ENCODE measurements at regions not wholly inside any gene's neighbourhood (a gene's known extent, or its start where the extent isn't known, plus 50 kb on each side); places are given as distances from the start of the nearest gene placed in this dataset.
A peak's percentile ranks its signal among the peaks of the same experiment; 100 is the strongest.

DNA sequence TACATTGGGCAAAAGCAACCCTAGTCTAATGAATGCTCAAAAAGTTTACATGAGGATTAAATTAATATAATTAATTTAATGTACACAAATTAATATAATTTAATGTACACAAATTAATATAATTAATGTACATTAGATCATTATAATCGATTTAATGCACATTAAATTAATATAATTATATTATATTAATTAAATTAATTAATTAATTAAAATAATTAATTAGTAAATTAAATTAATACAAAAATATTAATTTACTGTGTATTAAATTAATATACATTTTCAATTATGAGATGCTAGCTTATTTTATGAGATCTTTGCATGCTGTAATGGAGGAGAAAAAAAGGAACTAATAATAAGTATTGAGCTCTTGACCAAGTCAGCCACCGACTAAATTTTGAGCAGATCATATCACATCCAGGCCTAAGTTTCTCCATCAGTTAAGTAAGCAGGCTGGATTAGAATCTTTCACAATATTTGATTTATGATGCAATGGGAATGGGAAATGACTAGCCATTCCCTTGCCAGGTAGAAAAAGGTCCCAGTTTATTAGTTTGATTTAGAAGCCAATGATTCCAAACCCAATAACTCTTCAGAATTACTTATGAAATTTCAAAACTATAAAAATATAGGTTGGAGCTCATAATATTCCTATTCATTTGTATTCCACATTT, 533.4 kb upstream of the GRIA1 start:
- Histone ChIP-seq H3K27me3 (ENCODE audit: insufficient read depth, low read depth, severe bottlenecking) (no peaks in the 10 kb centered on the region), H3K36me3 (no peaks in the 10 kb centered on the region), H3K27ac (no peak overlapping the region), H3K4me3 (ENCODE audit: low read depth, low read length) (no peak overlapping the region), H3K9me3 (ENCODE audit: severe bottlenecking) (no peaks in the 10 kb centered on the region)
- TF ChIP-seq CTCF (IDR thresholded peaks at IDR 0.05; ENCODE audit: low read depth, low read length), result no peak
- DNase-seq, result no peak

GRCh38 chr5:152978141-152978835, 512.2 kb upstream of the GRIA1 start:
- H3K27me3 ChIP-seq (ENCODE audit: insufficient read depth, low read depth, severe bottlenecking), result no peaks in the 10 kb centered on the region
- no peak overlapping the region for H3K4me3 ChIP-seq (ENCODE audit: low read depth, low read length)
- DNase-seq, result no peak
- peaks cover 8% of the 10 kb centered on the region for H3K9me3 ChIP-seq (ENCODE audit: severe bottlenecking)
- TF ChIP-seq CTCF (IDR thresholded peaks at IDR 0.05; ENCODE audit: low read depth, low read length), result no peak
- H3K27ac ChIP-seq, result no peak overlapping the region
- no peaks in the 10 kb centered on the region for H3K36me3 ChIP-seq

DNA sequence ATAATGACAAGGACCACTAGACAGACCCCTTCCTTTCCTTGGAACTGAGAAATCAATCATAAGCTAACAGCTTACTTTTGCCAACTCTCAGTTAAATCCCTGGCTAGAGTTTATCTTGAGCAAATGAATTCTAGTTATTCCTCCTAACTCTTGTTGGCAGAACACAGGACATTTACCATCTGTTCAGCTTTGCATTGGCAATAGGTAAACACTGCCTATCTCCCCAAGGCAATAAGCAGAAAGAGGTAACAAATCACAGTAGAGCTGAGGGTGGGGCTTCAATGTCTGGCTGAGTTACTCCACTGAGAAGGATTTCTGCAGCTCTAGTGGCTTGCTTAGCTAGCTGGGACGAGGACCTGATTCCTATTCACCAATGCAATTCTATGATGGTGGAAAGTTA, 503.3 kb upstream of the GRIA1 start:
- Histone ChIP-seq H3K27ac (peak overlapping the region; percentile 39; the same call in 1 of the 2 replicates), H3K9me3 (ENCODE audit: severe bottlenecking) (no peaks in the 10 kb centered on the region), H3K27me3 (ENCODE audit: insufficient read depth, low read depth, severe bottlenecking) (no peaks in the 10 kb centered on the region), H3K36me3 (no peaks in the 10 kb centered on the region), H3K4me3 (ENCODE audit: low read depth, low read length) (no peak overlapping the region)
- TF ChIP-seq CTCF (IDR thresholded peaks at IDR 0.05; ENCODE audit: low read depth, low read length), result no peak
- peak; percentile 55 for DNase-seq

DNA sequence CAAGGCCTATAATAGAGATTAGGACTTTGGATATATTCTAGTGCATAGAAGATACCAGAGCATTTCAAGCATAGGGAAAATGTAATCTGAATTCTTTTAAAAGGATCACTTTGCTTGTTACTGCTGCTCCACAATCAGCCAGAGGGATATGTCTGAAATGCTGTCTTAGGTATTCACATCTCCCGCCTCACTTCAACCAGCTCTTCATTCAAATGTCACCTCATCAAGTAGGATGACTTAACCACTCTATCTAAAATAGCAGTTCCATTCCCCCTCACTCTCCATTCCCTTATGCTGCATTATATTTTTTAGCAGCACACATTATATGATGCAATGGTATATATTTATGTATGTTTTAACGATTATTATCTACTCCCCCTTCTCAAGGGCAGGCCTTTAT, 500.3 kb upstream of the GRIA1 start:
- no peaks in the 10 kb centered on the region for H3K9me3 ChIP-seq (ENCODE audit: severe bottlenecking)
- no peak for DNase-seq
- no peaks in the 10 kb centered on the region for H3K36me3 ChIP-seq
- no peak for TF ChIP-seq CTCF (IDR thresholded peaks at IDR 0.05; ENCODE audit: low read depth, low read length)
- no peak overlapping the region for H3K27ac ChIP-seq
- no peak overlapping the region for H3K4me3 ChIP-seq (ENCODE audit: low read depth, low read length)
- H3K27me3 ChIP-seq (ENCODE audit: insufficient read depth, low read depth, severe bottlenecking), result no peaks in the 10 kb centered on the region

- no peak for TF ChIP-seq CTCF (IDR thresholded peaks at IDR 0.05; ENCODE audit: low read depth, low read length)
- Histone ChIP-seq H3K36me3 (no peaks in the 10 kb centered on the region), H3K9me3 (ENCODE audit: severe bottlenecking) (no peaks in the 10 kb centered on the region), H3K27me3 (ENCODE audit: insufficient read depth, low read depth, severe bottlenecking) (no peaks in the 10 kb centered on the region), H3K4me3 (ENCODE audit: low read depth, low read length) (no peak overlapping the region), H3K27ac (no peak overlapping the region)
- DNase-seq, result no peak
Measured at GRCh38 chr5:152990649-152991048, 499.8 kb upstream of the GRIA1 start.
